Smooth muscle cell of the brain vasculature (primary cell): ENCODE measurements at regions not wholly inside any gene's neighbourhood (a gene's known extent, or its start where the extent isn't known, plus 50 kb on each side); places are given as distances from the start of the nearest gene placed in this dataset.

Source experiments
- DNase-seq: peaks from one replicate; pipeline ENCODE4 v3.0.0-alpha.2; 2012; ENCODE audit warnings: low read depth, low spot score

DNA sequence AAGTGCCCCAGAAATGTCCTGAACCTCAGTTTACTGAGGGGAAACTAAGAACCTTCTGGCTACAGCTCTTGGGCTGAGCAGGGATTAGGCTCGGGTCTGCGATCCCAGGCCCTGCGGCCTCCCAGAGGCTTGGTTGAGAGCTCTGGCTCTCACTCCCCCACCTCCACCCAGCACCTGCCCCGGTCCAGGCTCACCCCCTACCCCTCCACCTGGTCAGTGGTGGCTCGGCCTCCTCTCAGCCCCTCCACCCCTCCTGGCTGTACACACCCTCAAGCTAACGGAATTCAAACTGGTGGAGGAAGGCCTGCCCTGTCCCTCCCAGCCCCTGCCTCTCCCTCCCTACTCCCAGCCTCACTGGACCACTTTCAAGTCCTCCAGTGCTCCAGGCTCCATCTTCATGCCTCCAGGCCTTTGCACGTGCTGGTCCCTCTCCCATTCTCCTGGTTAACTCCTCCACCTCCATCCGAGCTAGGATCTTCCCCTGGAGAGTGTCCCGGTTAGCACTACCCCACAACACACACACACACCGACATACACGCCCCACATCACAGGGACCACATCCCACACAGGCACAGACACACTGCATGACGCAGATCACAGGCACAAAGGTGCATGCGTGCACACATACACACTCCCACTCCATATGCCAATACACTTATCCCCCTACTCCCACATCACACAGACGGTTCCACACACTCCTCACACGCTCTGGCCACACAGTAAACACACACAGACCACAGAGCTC, 130.9 kb downstream of the C9orf50 start:
- DNase-seq = no peak

- DNase-seq = no peak
Observed at GRCh38 chr9:129487658-129488483, 133.0 kb downstream of the C9orf50 start.

DNA sequence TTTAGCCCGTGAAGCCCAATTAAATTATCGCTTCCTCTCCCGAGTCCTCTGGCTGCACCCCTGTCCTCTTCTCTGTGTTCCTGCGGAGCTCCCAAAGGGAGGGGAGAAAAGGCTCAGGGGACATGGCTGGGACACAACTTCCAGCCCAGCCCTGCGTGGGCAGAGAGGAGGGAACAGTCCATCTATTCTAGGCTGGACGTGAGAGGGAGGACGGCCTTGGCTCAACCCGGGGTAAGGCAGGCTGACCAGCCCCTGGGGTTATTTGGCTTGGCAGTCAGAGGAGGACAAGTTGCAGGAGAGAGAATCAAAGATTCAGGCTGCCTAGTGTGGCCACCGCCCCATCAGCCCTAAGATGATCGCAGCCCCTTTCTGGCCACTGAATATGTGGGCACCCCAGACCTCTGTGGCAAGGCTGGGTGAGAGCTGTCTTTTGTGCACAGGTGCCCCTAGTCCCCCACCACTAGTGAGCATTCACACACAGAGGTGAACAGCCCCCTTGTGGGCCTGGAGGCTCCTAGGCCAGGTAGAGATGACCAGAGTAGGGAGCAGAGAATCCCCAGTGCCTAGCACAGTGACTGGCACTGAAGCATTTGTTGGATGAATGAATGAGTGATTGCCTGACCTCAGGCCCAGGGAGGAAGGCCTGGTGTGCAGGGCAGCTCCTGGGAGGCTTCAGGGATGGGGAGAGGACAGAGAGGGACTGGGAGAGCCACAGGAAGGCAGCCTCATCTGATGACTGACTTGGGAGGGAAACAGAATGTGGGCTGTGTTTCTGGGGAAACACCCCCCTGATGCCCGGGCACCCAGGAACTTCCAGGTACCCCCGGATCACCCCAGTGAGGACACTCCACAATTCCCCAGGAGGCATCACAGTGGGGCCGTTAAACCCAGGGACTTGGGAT, 133.9 kb downstream of the C9orf50 start:
- no peak for DNase-seq

DNA sequence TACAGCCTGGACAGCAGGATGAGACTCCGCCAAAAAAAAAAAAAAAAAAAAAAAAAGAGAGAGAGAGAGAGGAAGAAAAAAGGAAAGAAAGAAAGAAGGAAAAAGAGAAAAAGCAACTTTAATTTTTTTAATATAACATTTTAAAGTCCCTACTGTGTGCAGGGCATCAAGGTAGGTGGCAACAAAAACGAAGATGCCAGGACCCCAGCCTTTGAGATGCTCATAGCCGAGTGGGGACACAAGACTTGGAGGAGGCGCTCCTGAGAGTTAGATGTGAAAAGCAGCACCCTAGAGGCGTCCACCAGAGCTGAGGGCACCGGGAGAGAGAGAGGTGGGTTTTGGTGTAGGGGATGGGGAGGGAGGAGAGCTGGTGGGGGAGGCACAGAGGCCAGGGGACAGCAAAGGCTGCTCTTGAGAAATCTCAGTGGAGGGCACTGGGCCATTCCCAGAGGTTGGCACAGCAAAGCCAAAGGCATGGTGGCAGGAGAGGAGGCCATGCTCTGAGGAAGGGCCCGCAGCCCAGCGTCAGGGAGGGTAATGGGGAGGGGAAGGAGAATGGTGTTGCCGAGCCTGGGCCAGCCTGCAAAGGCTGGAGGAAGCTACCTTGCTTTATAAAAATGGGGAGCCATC, 135.6 kb downstream of the C9orf50 start:
- DNase-seq = no peak

GRCh38 chr9:129484352-129485000, 136.4 kb downstream of the C9orf50 start:
- DNase-seq = no peak

- no peak for DNase-seq
Observed at GRCh38 chr9:129483415-129484351, 137.2 kb downstream of the C9orf50 start.

DNA sequence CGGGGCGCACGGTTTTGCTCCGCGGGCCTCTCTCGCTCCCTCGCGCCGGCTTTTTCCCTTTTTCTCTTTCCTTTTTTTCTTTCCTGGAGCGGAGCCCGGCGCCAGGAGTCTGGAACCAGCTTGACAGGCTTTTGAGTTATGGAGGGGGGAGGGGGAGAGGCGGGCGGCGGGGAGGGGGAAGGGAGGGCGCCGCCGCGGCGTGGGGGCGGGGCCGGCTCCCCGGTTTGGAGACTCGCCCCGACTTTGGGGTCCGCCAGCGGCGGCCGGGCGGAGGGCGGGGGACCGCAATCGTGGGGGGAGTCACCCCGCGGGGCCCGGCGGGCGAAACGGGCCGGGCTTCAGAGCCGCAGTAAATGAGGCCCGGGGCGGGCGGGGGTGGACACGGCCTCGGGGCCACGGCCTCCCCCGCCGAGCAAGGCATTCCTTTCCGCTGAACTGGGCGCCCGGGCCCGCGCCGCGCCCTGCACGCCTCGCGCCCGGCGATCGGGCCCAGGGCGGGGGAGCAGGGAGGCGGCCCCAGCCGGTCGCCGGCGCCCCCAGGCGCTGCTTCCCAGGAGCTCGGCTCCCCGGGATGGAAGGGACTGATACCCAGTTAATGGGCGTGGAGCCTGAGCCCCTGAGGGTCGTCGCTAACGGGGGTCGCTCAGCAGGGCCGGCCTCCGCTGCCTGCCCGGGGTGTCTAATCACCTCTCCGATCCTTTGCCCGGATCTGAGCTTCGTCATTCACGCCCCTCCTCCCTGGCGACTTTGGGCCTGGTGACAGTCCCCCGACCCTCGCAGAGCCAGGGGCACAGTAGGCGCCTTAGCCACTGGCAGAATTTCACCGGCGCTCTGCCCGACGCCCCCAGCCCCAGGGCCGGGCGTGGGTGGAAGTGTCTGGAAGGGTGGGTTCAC, 138.1 kb downstream of the C9orf50 start:
- no peak for DNase-seq

DNA sequence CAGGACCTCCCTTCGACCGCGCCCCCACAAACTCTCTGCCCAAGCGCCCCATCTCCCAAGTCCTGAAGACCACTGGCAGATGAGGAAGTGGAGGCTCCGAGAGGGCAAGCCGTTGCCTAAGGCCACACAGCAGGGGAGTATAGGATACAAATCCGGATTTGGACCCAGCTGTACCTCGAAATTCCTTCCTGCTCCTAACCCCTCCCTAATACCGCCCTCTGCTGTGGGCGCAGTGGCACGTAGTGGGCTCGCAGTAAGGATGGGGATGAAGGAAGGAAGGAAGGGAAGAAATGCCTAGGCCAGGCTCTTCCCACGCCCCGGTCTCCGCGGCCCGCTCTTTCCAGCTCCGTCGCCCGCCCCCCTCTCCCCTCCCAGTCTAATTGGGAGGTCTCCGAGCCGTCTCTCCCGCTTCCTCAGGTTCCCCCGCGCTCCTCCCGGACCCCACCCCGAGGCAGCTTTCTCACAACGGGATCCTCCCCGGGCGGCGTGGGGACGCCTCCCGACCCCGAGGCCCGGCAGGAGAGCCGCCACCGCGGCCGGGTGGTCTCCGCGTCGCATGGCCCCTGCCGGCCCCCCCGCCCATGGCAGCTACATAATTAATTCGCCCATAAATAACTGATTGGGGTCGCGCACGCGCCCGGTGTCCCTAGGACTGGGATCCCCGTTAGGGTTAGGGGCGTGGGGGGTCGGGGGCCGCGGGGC, 138.9 kb downstream of the C9orf50 start:
- no peak for DNase-seq

DNA sequence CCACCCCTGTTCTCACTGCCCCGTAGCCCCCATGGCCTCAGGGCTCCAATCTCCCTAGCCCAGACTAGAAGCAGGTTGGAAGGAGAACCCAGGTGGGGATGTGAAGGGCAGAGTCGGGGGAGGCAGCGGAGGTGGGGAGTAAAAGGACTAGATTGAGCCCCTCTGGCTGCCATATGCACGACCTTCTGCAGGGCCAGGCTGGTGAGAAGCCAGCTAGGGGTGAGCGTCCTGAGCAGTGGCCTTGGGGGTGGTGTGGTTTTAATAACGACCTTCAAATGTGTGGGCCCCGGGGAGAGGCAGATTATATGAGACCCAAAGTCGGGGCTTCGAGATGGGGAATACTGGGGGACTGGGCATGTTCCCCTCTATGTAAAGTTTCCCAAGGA, 139.5 kb downstream of the C9orf50 start:
- DNase-seq = no peak

GRCh38 chr9:129480745-129481144, 140.2 kb downstream of the C9orf50 start:
- DNase-seq = no peak

DNA sequence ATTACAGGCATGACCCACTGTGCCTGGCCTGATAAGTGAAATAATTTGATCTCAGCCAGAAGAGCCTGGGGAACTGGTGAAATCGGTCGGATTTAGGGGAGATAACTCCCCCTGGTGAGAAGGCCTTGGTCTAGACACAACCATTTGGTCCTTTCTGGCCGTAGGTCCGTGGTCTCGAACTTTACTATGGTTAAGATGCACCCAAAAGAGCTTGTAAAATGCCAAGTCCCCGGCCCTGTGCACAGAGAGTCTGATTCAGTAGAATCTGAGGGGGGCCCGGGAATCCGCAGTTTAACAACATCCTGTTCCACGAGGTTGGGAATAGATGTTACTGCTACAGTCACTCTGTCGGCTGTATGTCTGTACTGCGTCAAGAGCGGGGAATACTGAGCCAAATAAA, 140.7 kb downstream of the C9orf50 start:
- DNase-seq = no peak

- no peak for DNase-seq
Observed at GRCh38 chr9:129479631-129480011, 141.3 kb downstream of the C9orf50 start.

- no peak for DNase-seq
Observed at GRCh38 chr9:129478961-129479630, 141.8 kb downstream of the C9orf50 start.

DNA sequence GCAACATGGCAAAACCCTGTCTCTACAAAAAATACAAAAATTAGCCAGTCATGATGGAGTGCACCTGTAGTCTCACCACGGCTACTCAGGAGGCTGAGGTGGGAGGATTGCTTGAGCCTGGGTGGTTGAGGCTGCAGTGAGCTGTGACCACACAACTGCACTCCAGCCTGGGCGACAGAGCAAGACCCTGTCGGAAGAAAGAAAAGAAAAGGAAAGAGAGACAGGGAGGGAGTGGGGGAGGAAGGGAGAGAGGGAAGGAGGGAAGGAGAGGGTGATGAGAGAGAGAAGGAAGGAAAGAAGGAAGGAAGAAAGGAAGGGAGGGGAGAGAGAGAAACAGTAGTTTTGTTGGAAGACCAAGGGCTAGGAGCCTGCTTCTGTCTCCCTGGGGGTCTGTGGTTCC, 142.4 kb downstream of the C9orf50 start:
- DNase-seq = no peak

DNA sequence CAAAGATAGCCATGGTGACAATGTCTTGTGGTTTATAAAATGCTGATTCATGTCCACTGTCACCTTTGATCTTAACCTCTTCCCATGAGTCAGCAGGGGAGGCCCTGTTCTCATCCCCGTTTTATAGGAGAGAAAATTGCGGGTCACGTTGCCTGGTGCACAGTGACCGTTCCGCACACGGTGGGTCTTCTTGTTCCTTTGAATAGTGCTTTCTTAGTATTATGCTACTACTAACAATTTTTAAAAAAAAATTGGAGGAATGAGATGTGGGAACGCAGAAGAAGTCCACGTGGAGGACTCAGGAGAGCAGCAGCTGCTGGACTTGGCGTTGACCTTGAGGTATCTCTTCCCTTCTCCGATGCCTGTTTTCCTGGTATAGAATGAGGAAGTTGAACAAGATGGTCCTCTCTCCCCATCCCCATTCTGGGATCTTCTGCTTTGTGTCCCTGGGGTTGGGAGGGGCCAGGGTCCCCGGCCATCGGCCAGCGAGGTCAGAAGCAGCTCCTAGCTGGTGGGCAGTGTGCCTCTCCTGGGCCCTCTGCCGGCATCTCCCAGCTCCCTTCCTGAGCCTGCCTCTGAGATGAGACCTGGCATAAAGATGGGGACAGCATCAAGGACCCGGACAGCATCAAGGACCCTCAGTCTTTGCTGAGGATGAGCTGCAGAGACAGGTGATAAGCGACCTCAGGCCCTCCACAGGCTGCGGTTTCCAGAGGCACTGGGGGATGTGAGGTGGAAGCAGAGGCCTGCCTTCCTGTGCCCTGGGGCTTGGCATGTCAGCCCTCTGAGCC, 143.9 kb downstream of the C9orf50 start:
- no peak for DNase-seq

GRCh38 chr9:129474740-129475404, 146.0 kb downstream of the C9orf50 start:
- DNase-seq = no peak
